ENCODE measurements at regions not wholly inside any gene's neighbourhood (a gene's known extent, or its start where the extent isn't known, plus 50 kb on each side); places are given as distances from the start of the nearest gene placed in this dataset.

- no peak overlapping the region for H2AFZ ChIP-seq (ENCODE audit: low read length)
- no peaks in the 10 kb centered on the region for H3K79me1 ChIP-seq (ENCODE audit: low read depth, low read length)
- no peak overlapping the region for H3K14ac ChIP-seq (ENCODE audit: insufficient read length)
- no peaks in the 10 kb centered on the region for H3K79me2 ChIP-seq (ENCODE audit: control insufficient read depth in 1 of 2, insufficient read depth in 2 of 2, low read length in 2 of 2)
- H3K9ac ChIP-seq (replicated peaks in 1 of 4; ENCODE audit: extremely low read depth in 1 of 4, low read depth in 3 of 4, low read length in 3 of 4): no peak overlapping the region
- no peak overlapping the region for H2BK12ac ChIP-seq (ENCODE audit: low read depth, low read length)
- H2BK20ac ChIP-seq (ENCODE audit: low read length): no peak overlapping the region
- no peaks in the 10 kb centered on the region for H4K20me1 ChIP-seq (replicated peaks in 1 of 2; ENCODE audit: control insufficient read depth in 1 of 2, insufficient read depth in 2 of 2, low read length in 2 of 2)
- H3K18ac ChIP-seq (ENCODE audit: extremely low read depth, low read length): no peak overlapping the region
- H4K91ac ChIP-seq (replicated peaks; ENCODE audit: insufficient read length, low read length): no peak overlapping the region
- no peak overlapping the region for H2BK15ac ChIP-seq (ENCODE audit: low read length)
- no peak overlapping the region for H4K5ac ChIP-seq (ENCODE audit: insufficient read length, low read depth, low read length)
- H3K23ac ChIP-seq (ENCODE audit: insufficient read length): no peak overlapping the region
- POLR2A ChIA-PET (ENCODE audit: partially characterized antibody): no interaction called here
- H3K27ac ChIP-seq (ENCODE audit: low read depth, low read length): no peak overlapping the region
- no peaks in the 10 kb centered on the region for H3K27me3 ChIP-seq (replicated peaks in 1 of 4; ENCODE audit: control insufficient read depth in 3 of 4, extremely low read depth in 1 of 4, insufficient read depth in 3 of 4, low read length in 3 of 4)
- CTCF ChIA-PET (ENCODE audit: partially characterized antibody): no interaction called here
- no peaks in the 10 kb centered on the region for H3K9me3 ChIP-seq (ENCODE audit: insufficient read depth in 2 of 2, low read depth in 1 of 2, low read length in 1 of 2)
- no peak overlapping the region for H4K8ac ChIP-seq (ENCODE audit: extremely low read depth, insufficient read depth, low read length)
- no peaks in the 10 kb centered on the region for H3K36me3 ChIP-seq (ENCODE audit: control insufficient read depth in 2 of 4, insufficient read depth in 4 of 4, low read length in 3 of 4)
- no peak overlapping the region for H3K56ac ChIP-seq (replicated peaks; ENCODE audit: insufficient read length, low read depth, low read length)
- H3K4me2 ChIP-seq (ENCODE audit: insufficient read depth in 1 of 2, low read depth in 2 of 2, low read length in 2 of 2): no peak overlapping the region
- no peak for FAIRE-seq
- DNase-seq (ENCODE audit: low read depth in 1 of 2, low spot score in 2 of 2): no peak
- H2BK120ac ChIP-seq (replicated peaks; ENCODE audit: low read depth, low read length): no peak overlapping the region
- H3K23me2 ChIP-seq (ENCODE audit: low read depth, low read length): no peaks in the 10 kb centered on the region
- no peak overlapping the region for H3K4me3 ChIP-seq (ENCODE audit: extremely low read depth in 1 of 4, insufficient read depth in 2 of 4, low read depth in 3 of 4, low read length in 4 of 4)
- H3K4me1 ChIP-seq (replicated peaks in 1 of 4; ENCODE audit: control insufficient read depth in 3 of 4, insufficient read depth in 4 of 4, low read length in 3 of 4): no peaks in the 10 kb centered on the region
- no peak overlapping the region for H2AK5ac ChIP-seq (ENCODE audit: low read depth, low read length)
- no peak overlapping the region for H3K4ac ChIP-seq (replicated peaks; ENCODE audit: insufficient read length, low read depth, low read length)
- no peak overlapping the region for H2BK5ac ChIP-seq (ENCODE audit: low read depth, low read length)
- TF ChIP-seq SIRT6 (IDR thresholded peaks at IDR 0.05; ENCODE audit: low read length): no peak
- no peak for TF ChIP-seq EGR1 (IDR thresholded peaks at IDR 0.05; ENCODE audit: borderline replicate concordance, low read depth, low read length)
- TF ChIP-seq CTBP2 (IDR thresholded peaks at IDR 0.05; ENCODE audit: borderline replicate concordance, insufficient read depth, insufficient read length, low read length): no peak
- no peak for TF ChIP-seq SIN3A (conservative IDR thresholded peaks at IDR 0.05 in 1 of 2, IDR thresholded peaks at IDR 0.05 in 1 of 2; ENCODE audit: low read depth in 1 of 2, low read length in 2 of 2)
These were observed 144.3 kb upstream of the DNAJC19 start for GRCh38 chr3:181133832-181134231.
